Stimulated activated CD4-positive, alpha-beta T cell treated with anti-CD3 and anti-CD28 coated beads, Interleukin-1b, Interleukin-23, amount 100 ng/mL, for 24 hours (primary cell): ENCODE measurements at regions not wholly inside any gene's neighbourhood (a gene's known extent, or its start where the extent isn't known, plus 50 kb on each side); places are given as distances from the start of the nearest gene placed in this dataset.
"Not testable (repeated sequence)": the region's sequence is repeated elsewhere in the genome, so short reads cannot be mapped to it uniquely, and the experiment has no call there.

Experiments
- DNase-seq, 4 experiments: peaks; one replicate each; pipeline ENCODE4 v3.0.0-alpha.2; 2020; ENCODE audit warnings: low read depth in 4 of 4, low spot score in 1 of 4

- DNase-seq = no peak
Observed at GRCh38 chr16:59163371-59164055, 429.4 kb upstream of the GOT2 start.

- DNase-seq = no peak
Observed at GRCh38 chr16:59161679-59162078, 427.6 kb upstream of the GOT2 start.

GRCh38 chr16:59154295-59154694 lies 420.2 kb upstream of the GOT2 start:
- DNase-seq = no peak

GRCh38 chr16:59148769-59149155 lies 414.6 kb upstream of the GOT2 start:
- no peak for DNase-seq

- no peak for DNase-seq
Observed at GRCh38 chr16:59148056-59148768, 414.1 kb upstream of the GOT2 start.

- DNase-seq = no peak
Observed at GRCh38 chr16:59146140-59146539, 412.0 kb upstream of the GOT2 start.

GRCh38 chr16:59144841-59145240 lies 410.7 kb upstream of the GOT2 start:
- no peak for DNase-seq

- DNase-seq = no peak
Observed at GRCh38 chr16:59144326-59144725, 410.2 kb upstream of the GOT2 start.

GRCh38 chr16:59126486-59126885 lies 392.4 kb upstream of the GOT2 start:
- no peak for DNase-seq

GRCh38 chr16:59124056-59124455 lies 389.9 kb upstream of the GOT2 start:
- DNase-seq = no peak

GRCh38 chr16:59123479-59123878 lies 389.4 kb upstream of the GOT2 start:
- no peak for DNase-seq

- DNase-seq = no peak
Observed at GRCh38 chr16:59122262-59122537, 388.1 kb upstream of the GOT2 start.

- no peak for DNase-seq
Observed at GRCh38 chr16:59121411-59122261, 387.5 kb upstream of the GOT2 start.

- DNase-seq = no peak
Observed at GRCh38 chr16:59116744-59117143, 382.6 kb upstream of the GOT2 start.

GRCh38 chr16:59114790-59115189 lies 380.7 kb upstream of the GOT2 start:
- no peak for DNase-seq

- no peak for DNase-seq
Observed at GRCh38 chr16:59113004-59113670, 379.0 kb upstream of the GOT2 start.

GRCh38 chr16:59111280-59111679 lies 377.2 kb upstream of the GOT2 start:
- no peak for DNase-seq

- no peak for DNase-seq
Observed at GRCh38 chr16:59108374-59108773, 374.3 kb upstream of the GOT2 start.

- not testable (repeated sequence) for DNase-seq
Observed at GRCh38 chr16:59096682-59097081, 362.6 kb upstream of the GOT2 start.

- DNase-seq = no peak
Observed at GRCh38 chr16:59090541-59090940, 356.4 kb upstream of the GOT2 start.

- DNase-seq = no peak
Observed at GRCh38 chr16:59088431-59088830, 354.3 kb upstream of the GOT2 start.

- no peak for DNase-seq
Observed at GRCh38 chr16:59087641-59088040, 353.5 kb upstream of the GOT2 start.
